GM19468 (cell line): ENCODE measurements at regions not wholly inside any gene's neighbourhood (a gene's known extent, or its start where the extent isn't known, plus 50 kb on each side); places are given as distances from the start of the nearest gene placed in this dataset.

Source experiments
- ATAC-seq: cut with Tn5 transposase; IDR thresholded peaks from one replicate; pipeline ENCODE4 v1.9.1; 2021; ENCODE audit warnings: mild to moderate bottlenecking, moderate library complexity, moderate number of reproducible peaks; ENCODE audit not compliant: unreplicated experiment; ENCODE audit errors: extremely low read depth

DNA sequence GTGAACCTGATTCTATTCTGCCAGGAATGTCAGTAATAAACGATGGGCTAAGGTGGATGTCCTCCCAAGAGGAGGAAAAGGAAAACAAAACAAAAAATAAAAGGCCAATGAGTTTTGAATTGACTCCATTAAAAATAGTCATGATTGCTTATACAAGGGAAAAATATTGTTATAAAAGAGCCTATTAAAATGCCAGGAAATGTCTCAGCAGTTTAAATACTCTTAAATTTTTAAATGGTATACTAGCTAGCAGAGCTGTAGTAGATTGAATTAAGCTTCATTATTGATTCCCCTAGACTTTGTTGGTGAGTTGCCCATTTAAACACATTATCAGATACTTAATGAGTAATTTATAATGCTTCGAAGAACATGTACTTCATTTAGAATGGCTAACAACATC is 990.9 kb upstream of the GJE1 start:
- ATAC-seq, result no peak

DNA sequence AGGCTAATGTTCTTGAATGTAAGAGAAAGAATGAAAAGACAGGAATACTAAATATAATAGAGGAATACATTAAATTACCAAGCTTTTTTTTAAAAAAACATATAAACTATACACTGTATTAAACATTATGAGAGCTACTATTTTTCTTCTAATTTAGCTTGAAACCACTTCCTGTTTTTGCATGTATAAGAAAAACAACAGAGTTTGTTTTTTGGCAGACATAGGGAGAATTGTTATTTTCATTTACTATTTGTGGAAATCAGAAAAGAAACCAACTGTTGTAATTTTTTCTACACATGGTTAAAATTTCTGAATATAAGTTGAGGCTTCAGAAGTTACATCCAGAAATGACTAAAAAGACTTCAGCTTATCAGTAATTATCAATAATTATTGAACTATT is 991.8 kb upstream of the GJE1 start:
- ATAC-seq, result no peak

- no peak for ATAC-seq
Measured at GRCh38 chr6:141139461-141139860, 993.3 kb upstream of the GJE1 start.

GRCh38 chr6:141134723-141135122 is 998.0 kb upstream of the GJE1 start:
- no peak for ATAC-seq

DNA sequence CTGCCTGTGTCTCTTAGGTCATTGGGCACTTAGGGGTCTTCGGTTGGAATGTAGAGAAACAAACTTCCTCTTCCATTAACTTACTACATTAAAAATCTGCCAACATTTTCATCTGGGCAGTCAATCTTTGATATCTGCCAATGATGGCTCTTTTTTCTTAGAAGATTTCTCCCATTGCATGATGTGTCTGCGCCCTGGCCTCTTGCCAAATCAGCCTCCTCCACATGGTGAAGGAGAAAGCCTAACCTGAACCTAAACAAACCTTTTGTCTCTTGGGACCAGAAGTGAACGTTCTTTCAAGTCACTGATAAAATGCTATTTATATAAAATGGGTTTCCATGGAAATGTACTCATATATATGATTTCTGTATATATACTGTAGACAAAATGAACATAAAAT is 998.9 kb upstream of the GJE1 start:
- no peak for ATAC-seq

DNA sequence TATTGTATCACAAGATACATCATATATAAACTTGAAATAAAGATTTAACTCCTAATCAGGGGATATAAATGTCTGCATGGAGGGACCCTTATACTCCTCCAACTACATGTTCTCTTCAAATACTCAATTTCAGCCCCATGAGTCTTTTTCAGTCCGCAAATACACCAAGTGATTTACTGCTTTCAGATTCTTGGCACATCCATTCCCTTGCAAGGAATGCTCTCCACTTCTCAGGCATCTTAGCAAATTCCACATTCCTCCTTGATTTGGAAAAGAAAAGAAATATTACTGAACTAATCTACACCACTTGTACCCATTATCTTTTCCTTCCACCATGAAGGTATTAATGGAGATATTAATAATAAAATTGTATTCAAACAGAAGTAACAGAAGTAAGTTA is 999.4 kb upstream of the GJE1 start:
- no peak for ATAC-seq

GRCh38 chr6:141131616-141132015 is 1001.1 kb upstream of the GJE1 start:
- no peak for ATAC-seq

- no peak for ATAC-seq
Measured at GRCh38 chr6:141123497-141123896, 1009.2 kb upstream of the GJE1 start.

GRCh38 chr6:141123049-141123448 is 1009.7 kb upstream of the GJE1 start:
- ATAC-seq, result no peak

DNA sequence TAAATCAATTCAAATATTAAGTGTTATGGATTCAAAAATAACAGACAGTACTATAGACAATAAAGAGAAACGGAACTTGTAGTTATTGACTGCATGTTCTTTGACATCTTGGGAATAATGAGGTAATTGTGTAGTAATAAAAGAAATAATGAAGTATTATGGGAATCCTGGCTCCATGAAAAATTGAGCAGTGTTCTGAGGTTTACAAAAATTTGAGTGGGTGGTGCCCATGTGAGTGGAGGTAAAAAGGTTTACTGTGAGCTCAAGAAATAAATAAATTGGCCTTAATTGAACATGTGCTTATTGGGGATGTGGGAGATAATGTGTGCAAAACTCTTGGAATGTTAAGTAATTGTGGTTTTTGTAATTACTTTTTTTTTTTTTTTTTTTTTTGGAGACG is 1013.7 kb upstream of the GJE1 start:
- ATAC-seq, result no peak

DNA sequence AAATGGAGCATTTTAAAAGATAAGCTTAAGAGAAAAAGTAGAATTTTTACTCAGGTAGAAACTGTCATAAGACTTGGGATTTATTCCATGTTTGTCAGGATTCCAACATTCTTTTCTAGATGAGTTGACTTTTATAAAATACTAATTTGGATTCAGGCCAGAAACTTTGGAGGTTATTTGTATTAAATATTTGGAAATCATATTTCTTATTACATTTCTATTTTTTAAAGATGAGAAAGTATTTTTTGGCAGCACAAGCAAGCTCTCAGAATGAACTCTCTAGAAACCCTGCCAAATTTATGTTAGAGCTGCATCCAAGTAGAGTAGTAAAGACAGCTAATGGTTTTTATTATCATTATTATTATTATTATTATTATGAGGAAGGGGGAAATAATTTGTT is 1014.9 kb upstream of the GJE1 start:
- no peak for ATAC-seq

DNA sequence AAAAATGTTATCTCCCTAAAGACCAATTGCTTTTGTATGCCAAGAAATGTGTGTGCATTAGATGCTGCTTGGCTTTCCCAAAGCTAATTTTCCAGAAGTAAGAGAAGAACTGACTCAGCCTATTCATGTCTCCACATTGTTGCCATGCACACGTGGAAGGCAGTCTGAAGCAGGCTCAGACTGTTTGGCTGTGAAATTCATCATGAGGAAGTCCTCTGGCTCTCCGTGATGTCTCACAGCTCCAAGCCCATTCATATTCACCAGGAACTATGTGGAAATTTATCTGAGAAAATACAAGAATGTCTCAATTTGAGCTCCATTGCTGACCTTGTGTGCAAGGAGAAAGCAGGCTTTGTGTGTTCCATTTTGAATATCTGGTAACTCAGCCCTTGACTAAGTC is 1022.2 kb upstream of the GJE1 start:
- no peak for ATAC-seq

DNA sequence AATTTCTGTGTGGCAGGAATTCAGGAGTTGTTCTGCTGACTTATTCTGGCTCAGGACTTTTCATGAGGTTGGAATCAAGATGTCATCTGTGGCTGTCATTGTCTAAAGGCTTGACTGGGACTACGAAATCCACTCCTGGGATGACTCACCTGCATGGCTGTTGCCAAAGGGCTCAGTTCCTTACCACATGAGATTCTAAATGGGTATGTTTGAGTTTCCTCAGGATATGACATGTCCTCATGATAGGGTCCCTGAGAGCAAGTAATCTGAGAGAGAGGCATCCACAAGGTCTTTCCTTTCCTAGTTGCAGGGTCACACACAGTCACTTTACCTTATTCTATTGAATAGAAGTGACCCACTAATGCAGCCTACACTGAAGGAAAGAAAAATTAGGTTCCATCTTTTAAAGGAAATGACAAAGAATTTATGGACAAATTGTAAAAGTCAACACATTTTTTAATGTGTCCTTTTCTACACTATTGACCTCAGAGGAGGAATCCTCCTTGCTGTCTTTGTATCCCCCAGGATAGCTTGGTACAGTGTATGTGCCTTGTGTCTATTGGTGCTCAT is 1025.0 kb upstream of the GJE1 start:
- no peak for ATAC-seq

GRCh38 chr6:141105481-141105880 is 1027.2 kb upstream of the GJE1 start:
- no peak for ATAC-seq

DNA sequence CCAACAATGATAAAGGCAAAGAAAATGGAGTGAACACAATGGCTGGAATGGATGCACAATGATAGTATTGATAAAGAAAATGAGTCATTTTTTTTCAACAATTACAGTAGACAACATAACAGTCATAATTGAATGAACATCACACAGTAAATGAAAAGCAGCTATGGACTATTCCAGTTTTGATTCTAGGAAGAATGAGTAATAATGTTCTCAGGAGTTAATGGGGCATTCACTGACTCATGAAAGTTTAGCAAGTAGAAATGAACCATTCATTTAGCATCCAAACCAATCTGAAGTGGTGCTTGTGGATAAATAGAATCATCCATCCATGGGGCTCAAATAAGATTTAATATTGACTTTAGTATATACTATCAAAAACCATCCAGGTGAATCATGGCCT is 1029.5 kb upstream of the GJE1 start:
- ATAC-seq, result no peak

- no peak for ATAC-seq
Measured at GRCh38 chr6:141097471-141097870, 1035.3 kb upstream of the GJE1 start.

DNA sequence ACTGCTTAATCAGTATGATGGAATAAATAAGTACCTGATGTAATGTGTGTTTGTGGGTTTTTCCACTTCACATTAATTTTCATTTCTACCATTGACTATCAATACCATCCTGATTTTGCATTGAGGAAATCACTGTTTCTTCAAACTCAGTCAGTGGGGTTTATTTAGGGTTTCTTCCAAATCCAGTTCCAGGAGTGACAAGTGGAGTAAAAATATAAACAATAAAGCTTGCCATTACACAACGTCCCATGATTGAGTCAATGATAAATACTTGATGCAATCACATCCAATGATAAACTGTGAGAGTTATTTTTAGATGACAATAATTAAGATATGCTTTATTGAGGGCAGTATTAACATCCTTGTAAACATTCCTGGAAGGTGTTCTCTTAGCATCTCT is 1037.4 kb upstream of the GJE1 start:
- no peak for ATAC-seq

GRCh38 chr6:141088171-141088570 is 1044.6 kb upstream of the GJE1 start:
- ATAC-seq, result no peak

DNA sequence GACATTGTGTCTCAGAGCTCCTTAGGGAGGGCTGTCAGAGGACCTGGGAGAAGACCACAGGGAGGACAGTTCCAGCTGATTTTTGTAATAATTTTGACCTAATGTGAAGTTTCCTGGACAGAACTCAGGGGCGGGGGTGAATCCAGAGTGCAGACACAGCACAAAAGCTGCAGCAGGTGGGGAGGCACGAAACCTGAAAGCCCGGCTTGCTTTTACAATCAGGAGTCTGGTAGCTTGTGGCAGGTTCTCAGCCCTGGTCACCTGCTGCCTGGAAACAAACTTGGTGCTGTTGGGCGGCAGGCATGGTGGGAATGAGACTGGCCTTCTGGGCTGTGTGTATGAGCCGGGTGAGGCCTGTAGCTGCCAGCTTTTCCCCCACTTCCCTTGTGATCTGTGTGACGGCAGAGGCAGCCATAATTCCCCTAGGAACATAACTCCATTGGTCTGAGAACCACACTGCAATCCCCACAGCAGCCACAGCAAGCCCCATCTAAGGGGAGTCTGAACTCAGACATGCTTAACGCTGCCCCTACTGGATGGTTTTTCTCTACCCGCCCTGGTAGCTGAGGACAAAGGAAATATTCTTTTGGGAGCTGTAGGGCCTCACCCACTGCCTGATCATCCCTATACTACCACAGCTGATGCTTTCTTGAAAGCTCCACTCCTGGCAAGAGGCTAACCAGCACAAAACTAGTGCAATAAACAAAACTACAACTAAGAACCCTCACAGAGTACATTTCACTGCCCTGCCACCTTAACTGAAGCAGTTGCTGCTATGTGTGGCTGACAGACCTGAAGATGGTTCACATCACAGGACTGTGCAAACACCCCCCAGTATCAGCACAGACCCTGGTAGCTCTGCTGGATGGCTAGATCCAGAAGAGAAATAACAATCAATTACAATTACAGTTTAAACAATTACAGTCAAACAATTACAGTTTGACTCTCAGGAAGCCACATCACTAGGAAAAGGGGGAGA is 1055.1 kb upstream of the GJE1 start:
- no peak for ATAC-seq

GRCh38 chr6:141057761-141058160 is 1075.0 kb upstream of the GJE1 start:
- no peak for ATAC-seq

DNA sequence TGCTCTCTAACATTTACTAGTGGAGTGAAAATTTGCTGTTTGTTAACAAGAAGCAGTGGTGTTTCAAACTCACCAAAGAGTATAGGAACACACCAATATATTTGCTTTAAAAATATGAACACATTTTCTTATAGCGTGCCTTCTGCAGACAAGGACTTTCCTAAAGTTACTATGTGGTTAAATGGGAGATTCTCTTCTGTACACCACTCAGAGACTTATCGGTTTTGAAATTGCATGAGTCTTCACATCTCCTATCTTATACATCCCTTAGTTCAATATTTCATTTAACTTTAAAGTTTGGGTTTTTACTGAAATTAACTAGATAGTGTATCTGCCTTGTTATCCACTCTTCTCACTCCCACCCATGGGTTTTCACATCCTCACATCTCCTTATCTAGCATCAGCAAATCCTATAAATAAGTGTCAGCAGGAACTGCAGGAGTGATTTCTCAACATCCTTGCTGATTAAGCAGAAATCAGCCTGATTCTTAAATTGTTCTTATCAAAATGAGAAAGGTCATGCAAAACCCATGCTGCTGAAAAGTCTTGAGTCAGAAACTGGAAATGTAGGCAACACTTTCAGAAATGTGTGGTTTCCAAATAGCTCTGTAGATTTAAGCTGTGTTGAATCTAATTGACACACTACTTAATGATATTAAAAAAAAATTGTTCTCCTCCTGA is 1075.6 kb upstream of the GJE1 start:
- no peak for ATAC-seq
